ENCODE measurements at regions not wholly inside any gene's neighbourhood (a gene's known extent, or its start where the extent isn't known, plus 50 kb on each side); places are given as distances from the start of the nearest gene placed in this dataset.

DNA sequence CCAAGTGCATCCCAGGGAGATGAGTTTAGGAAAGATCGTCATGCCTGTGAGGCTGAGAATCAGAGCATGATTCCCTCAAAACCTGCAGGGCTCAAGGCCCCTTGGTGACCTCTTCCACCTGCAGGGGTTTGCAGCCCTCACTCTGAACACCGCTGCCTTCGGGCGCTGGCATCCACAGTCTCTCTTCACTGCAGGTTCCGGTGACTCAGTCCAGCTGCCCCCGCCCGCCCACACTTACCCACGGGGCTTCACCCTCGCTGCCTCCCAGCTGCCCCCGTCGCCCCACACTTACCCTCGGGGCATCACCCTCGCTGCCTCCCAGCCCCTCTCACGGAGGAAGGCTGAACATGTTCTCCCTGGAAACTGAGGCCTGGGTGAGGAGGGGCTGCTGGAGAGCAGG lies 277.1 kb downstream of the XXYLT1 start:
- DNase-seq (ENCODE audit: low read depth in 2 of 2), result no peak

GRCh38 chr3:194994551-194994981 lies 276.4 kb downstream of the XXYLT1 start:
- no peak for DNase-seq (ENCODE audit: low read depth in 2 of 2)

- no peak for DNase-seq (ENCODE audit: low read depth in 2 of 2)
Measured at GRCh38 chr3:194995334-194995733, 275.6 kb downstream of the XXYLT1 start.

GRCh38 chr3:194995922-194996321 lies 275.0 kb downstream of the XXYLT1 start:
- no peak for DNase-seq (ENCODE audit: low read depth in 2 of 2)

GRCh38 chr3:194996746-194997145 lies 274.2 kb downstream of the XXYLT1 start:
- no peak for DNase-seq (ENCODE audit: low read depth in 2 of 2)

DNA sequence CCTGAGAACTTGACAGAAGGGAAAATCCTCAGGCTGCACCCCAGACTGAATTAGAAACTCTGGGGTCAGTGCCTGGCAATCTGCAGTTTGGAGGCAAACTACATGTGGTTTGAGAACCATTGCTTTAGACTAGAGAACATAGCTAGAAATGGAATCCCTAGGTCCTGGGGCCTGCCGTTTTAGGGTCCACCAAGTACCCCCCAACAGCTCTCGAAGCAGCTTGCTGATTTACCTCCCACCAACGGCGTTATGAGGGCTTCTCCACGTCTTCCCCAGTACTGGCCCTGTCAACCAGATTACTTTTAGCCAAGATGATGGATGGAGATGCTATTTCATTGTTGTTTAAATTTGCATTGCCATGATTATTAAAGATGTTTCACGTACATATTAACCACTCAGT lies 272.5 kb downstream of the XXYLT1 start:
- no peak for DNase-seq (ENCODE audit: low read depth in 2 of 2)

DNA sequence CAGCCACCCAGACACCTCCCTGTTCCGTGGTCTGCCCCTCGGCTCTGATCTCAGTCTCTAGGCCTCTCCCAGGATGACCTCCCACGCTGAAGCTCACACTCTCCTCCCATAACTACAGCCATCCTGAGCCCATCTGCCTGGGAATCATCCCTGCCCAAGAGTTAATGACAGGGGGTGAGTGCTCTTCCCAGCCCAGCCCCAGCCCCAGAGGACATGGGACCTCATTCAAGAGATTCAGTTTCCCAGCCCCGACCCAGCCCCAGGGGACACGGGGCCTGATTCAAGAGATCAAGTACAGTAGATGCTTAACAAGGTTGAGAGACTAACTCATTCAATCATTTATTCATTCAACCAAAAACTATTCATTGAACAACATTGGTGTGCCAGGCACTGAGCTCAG lies 272.0 kb downstream of the XXYLT1 start:
- DNase-seq (ENCODE audit: low read depth in 2 of 2), result no peak

GRCh38 chr3:194999491-194999890 lies 271.5 kb downstream of the XXYLT1 start:
- DNase-seq (ENCODE audit: low read depth in 2 of 2), result no peak

DNA sequence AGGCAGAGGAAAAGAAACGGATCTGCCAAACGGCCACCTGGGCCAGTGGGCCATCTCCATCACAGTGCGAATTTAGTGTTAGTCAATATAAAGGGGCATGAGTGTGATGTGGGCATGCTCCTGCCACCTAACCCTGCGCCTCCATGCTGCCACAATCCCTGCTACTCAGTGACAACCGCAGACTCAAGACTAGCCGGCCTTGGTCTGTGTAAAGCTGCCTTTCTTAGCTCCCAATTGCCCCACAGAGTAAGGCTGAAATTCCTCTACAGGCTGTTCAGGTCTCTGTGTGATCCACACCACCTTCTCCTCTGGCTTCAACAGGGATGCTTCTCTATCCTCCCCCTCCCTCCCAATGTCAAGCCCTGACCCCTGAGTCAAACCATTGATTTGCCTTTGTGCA lies 269.7 kb downstream of the XXYLT1 start:
- no peak for DNase-seq (ENCODE audit: low read depth in 2 of 2)

- no peak for DNase-seq (ENCODE audit: low read depth in 2 of 2)
Measured at GRCh38 chr3:195001961-195002861, 268.7 kb downstream of the XXYLT1 start.

DNA sequence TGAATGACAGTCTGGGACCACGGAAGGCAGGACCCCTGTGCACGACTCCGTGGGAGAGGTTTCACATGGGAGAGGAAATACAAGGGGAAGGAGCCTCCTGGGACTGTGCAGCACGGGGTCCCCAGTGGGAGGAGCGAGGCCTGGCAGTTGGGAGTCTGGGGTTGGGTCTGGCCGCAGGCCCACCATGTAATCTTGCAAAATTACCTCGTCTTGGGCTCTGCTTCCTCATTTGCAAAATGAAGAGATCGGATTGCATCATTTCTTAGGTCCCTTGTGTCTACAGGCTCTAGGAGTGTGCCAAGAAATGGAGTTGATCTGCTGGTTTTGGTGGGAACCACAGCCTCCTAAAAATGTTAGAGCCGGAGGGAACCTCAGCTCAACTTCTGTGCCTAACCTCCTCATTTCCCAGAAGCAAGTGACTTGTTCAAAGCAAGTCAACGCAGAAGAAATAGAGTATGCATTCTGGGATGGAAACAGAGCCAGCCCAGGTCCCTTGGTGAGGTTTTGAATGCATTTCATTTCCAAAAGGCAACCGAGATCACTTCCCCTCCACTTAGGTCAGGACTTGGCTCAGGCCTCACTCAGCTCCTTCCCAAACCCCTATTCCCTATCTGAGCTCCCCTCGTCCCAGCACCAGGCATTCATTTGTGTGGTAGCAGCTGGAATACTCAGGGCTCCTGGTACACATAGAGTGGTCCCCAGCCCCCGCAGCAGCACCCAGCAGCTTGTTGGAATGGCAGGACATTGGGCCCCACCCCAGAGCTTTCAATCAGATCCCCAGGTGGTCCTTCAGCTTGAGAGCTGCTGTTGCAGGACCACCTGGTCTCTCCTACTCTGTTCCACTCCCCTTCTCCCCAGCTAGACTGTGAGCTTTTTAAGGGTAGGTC lies 267.7 kb downstream of the XXYLT1 start:
- DNase-seq (ENCODE audit: low read depth in 2 of 2), result no peak

DNA sequence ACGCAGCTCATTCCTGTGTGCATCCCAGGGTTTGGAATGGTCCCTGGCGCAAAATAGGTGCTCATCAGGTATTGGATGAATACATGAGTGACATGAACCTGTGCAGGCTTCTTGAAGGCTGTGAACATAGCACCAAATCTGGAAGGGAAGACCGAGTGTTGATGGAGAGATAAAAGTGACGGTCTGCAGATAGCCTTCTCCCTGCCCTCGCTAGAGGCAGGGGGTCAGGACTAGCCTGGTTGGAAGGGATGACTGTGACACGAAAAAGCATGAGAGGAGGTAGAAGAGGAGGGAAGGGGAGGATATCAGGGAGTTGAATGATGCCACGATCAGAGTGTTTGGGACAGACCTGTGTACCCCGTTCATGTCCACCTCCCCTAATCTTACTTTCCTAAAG lies 267.1 kb downstream of the XXYLT1 start:
- DNase-seq (ENCODE audit: low read depth in 2 of 2), result no peak

- DNase-seq (ENCODE audit: low read depth in 2 of 2), result no peak
Measured at GRCh38 chr3:195004512-195005250, 266.3 kb downstream of the XXYLT1 start.

GRCh38 chr3:195005251-195005620 lies 265.7 kb downstream of the XXYLT1 start:
- DNase-seq (ENCODE audit: low read depth in 2 of 2), result no peak

GRCh38 chr3:195005759-195006510 lies 265.0 kb downstream of the XXYLT1 start:
- no peak for DNase-seq (ENCODE audit: low read depth in 2 of 2)

GRCh38 chr3:195007151-195007550 lies 263.8 kb downstream of the XXYLT1 start:
- no peak for DNase-seq (ENCODE audit: low read depth in 2 of 2)

GRCh38 chr3:195007766-195008165 lies 263.2 kb downstream of the XXYLT1 start:
- no peak for DNase-seq (ENCODE audit: low read depth in 2 of 2)

- DNase-seq (ENCODE audit: low read depth in 2 of 2), result no peak
Measured at GRCh38 chr3:195008816-195009215, 262.1 kb downstream of the XXYLT1 start.

DNA sequence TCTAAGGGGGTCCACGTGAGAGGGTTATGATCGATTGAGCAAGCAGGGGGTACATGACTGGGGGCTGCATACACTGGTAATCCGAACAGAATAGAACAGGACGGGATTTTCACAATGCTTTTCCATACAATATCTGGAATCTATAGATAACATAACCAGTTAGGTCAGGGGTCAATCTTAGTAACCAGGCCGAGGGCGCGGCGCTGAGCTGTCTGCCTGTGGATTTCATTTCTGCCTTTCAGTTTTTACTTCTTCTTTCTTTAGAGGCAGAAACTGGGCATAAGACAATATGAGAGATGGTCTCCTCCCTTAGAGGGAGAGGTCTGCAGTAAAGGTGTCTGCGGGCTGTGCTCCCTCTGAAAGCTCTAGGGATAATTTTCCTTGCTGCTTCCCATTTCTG lies 261.3 kb downstream of the XXYLT1 start:
- DNase-seq (ENCODE audit: low read depth in 2 of 2), result no peak

- DNase-seq (ENCODE audit: low read depth in 2 of 2), result no peak
Measured at GRCh38 chr3:195010551-195011100, 260.3 kb downstream of the XXYLT1 start.

- no peak for DNase-seq (ENCODE audit: low read depth in 2 of 2)
Measured at GRCh38 chr3:195011231-195011834, 259.6 kb downstream of the XXYLT1 start.
